ENCODE measurements at regions not wholly inside any gene's neighbourhood (a gene's known extent, or its start where the extent isn't known, plus 50 kb on each side); places are given as distances from the start of the nearest gene placed in this dataset.

DNA sequence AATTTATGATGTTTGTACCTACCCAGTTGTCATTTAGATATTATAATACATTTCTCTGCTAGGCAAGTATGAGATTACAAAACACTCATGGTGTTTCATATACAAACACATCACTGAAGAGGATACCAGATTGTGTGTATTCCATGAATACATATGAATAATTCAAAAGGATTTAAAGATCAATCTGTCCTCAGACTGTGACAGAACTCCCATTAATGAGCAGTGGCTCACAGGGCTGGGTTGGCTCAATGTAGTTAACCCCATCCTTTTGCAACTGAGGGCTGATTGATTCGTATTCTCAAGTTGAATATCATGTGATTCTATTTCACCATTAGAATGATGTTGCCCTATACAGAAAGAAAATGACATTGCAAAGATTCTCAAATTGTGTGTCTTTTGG is 79.6 kb upstream of the SPANXN2 start:
- H3K4me3 ChIP-seq: no peak overlapping the region
- DNase-seq: no peak
- H3K9me3 ChIP-seq: no peaks in the 10 kb centered on the region
- H3K36me3 ChIP-seq: no peaks in the 10 kb centered on the region
- H3K27me3 ChIP-seq: no peaks in the 10 kb centered on the region

DNA sequence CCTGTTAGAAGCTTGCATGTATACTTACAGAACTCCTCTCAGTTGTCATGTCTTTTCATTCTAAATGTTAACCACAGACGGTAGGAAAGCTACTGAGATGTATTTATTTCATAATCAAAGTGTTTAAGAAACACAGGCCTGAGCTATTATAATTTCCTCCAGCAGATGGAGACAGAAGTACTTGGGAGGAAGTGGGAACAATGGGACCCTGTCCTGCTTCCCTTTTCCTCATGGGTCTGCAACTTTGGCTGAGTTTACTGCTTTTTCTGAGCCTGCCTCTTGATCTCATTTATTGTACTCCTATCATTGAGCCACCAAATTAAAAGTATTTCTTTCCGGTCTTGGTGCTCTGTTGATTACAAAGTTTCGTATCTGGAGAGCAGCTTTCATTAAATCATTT is 67.7 kb upstream of the SPANXN2 start:
- Histone ChIP-seq H3K4me3 (no peak overlapping the region), H3K27me3 (no peaks in the 10 kb centered on the region), H3K9me3 (no peaks in the 10 kb centered on the region), H3K36me3 (no peaks in the 10 kb centered on the region)
- DNase-seq: no peak

DNA sequence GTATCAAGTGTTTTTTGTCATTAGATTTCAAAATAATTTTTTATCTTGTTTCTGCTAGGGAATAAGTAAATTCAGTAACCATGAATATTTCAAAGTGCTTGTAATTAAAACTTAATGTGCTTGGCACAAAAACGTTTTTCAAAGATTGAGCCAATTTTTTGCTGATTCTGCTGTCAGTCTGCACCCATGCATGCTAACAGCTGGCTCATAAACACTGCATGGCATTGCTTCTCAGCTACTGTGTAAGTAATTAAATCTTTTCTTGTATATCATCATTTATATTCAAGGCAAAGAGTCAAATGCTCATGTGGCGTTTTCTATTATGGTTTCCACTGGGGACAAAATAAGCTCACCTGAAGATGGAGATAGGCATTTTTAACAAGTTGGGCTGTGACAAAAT is 66.8 kb upstream of the SPANXN2 start:
- DNase-seq: no peak
- Histone ChIP-seq H3K36me3 (no peaks in the 10 kb centered on the region), H3K27me3 (no peaks in the 10 kb centered on the region), H3K4me3 (no peak overlapping the region), H3K9me3 (no peaks in the 10 kb centered on the region)

DNA sequence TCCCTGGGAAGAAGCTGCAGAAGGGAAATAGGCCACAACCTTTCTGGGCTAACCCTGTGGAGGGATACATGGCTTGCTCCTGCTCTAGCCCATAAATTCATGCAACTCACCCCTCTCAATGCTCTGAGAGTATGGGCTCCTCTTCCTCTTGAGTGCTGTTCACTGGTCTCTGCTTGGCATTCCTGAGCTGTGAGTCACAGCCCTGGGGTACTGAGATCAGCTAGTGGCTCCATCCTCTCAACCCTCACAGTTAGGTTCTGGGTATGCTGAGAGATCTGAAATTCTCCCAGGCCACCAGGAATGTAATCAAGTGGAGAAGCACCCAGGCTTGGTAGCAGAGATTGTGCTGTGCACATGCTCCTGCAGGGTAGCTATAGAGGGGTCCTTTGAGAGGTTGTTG is 60.6 kb upstream of the SPANXN2 start:
- Histone ChIP-seq H3K4me3 (no peak overlapping the region), H3K36me3 (no peaks in the 10 kb centered on the region), H3K27me3 (no peaks in the 10 kb centered on the region), H3K9me3 (no peaks in the 10 kb centered on the region)
- peak; percentile 39 for DNase-seq
